ENCODE measurements at regions not wholly inside any gene's neighbourhood (a gene's known extent, or its start where the extent isn't known, plus 50 kb on each side); places are given as distances from the start of the nearest gene placed in this dataset.
A peak's percentile ranks its signal among the peaks of the same experiment; 100 is the strongest.

- peak overlapping the region; percentile 72 for H3K4me3 ChIP-seq (ENCODE audit: insufficient read depth, low read length)
- no peak for TF ChIP-seq CTCF (IDR thresholded peaks at IDR 0.05; ENCODE audit: extremely low read depth, low read depth, low read length)
Observed at GRCh38 chr2:199659207-199659606, 191.8 kb downstream of the FTCDNL1 start.

GRCh38 chr2:199646439-199646838, 188.7 kb upstream of the SATB2 start:
- Histone ChIP-seq H3K4me2 (ENCODE audit: insufficient read depth, low read length) (no peak overlapping the region), H3K4me3 (ENCODE audit: insufficient read depth, low read length) (no peak overlapping the region), H3K4me1 (ENCODE audit: insufficient read depth, low read length) (no peaks in the 10 kb centered on the region), H2AFZ (ENCODE audit: low read length) (no peak overlapping the region), H3K9me3 (ENCODE audit: low read depth, low read length) (no peaks in the 10 kb centered on the region), H3K79me2 (ENCODE audit: insufficient read depth, low read length) (no peaks in the 10 kb centered on the region), H3K27me3 (ENCODE audit: insufficient read depth, low read length) (no peaks in the 10 kb centered on the region), H4K20me1 (ENCODE audit: insufficient read depth, low read length) (no peaks in the 10 kb centered on the region), H3K36me3 (ENCODE audit: insufficient read depth, low read length) (no peaks in the 10 kb centered on the region), H3K27ac (ENCODE audit: low read depth, low read length) (no peak overlapping the region)
- DNase-seq (ENCODE audit: insufficient read length, low spot score, missing footprints): no peak
- no peak for TF ChIP-seq CTCF (IDR thresholded peaks at IDR 0.05; ENCODE audit: extremely low read depth, low read depth, low read length)

More at GRCh38 chr2:199659207-199659606, 191.8 kb downstream of the FTCDNL1 start:
- Histone ChIP-seq H3K27me3 (ENCODE audit: insufficient read depth, low read length) (no peaks in the 10 kb centered on the region), H4K20me1 (ENCODE audit: insufficient read depth, low read length) (no peaks in the 10 kb centered on the region), H3K4me2 (ENCODE audit: insufficient read depth, low read length) (peak overlapping the region; percentile 89), H2AFZ (ENCODE audit: low read length) (peak overlapping the region; percentile 96), H3K79me2 (ENCODE audit: insufficient read depth, low read length) (no peaks in the 10 kb centered on the region), H3K9me3 (ENCODE audit: low read depth, low read length) (no peaks in the 10 kb centered on the region), H3K27ac (ENCODE audit: low read depth, low read length) (no peak overlapping the region), H3K36me3 (ENCODE audit: insufficient read depth, low read length) (no peaks in the 10 kb centered on the region), H3K4me1 (ENCODE audit: insufficient read depth, low read length) (peaks cover 5% of the 10 kb centered on the region)
- DNase-seq (ENCODE audit: insufficient read length, low spot score, missing footprints): peak; percentile 91

- no peak for DNase-seq (ENCODE audit: insufficient read length, low spot score, missing footprints)
- no peak overlapping the region for H2AFZ ChIP-seq (ENCODE audit: low read length)
- no peaks in the 10 kb centered on the region for H3K36me3 ChIP-seq (ENCODE audit: insufficient read depth, low read length)
- H3K4me2 ChIP-seq (ENCODE audit: insufficient read depth, low read length): no peak overlapping the region
- H4K20me1 ChIP-seq (ENCODE audit: insufficient read depth, low read length): no peaks in the 10 kb centered on the region
- no peaks in the 10 kb centered on the region for H3K9me3 ChIP-seq (ENCODE audit: low read depth, low read length)
- no peak overlapping the region for H3K27ac ChIP-seq (ENCODE audit: low read depth, low read length)
- no peak for TF ChIP-seq CTCF (IDR thresholded peaks at IDR 0.05; ENCODE audit: extremely low read depth, low read depth, low read length)
- no peaks in the 10 kb centered on the region for H3K4me1 ChIP-seq (ENCODE audit: insufficient read depth, low read length)
- H3K4me3 ChIP-seq (ENCODE audit: insufficient read depth, low read length): no peak overlapping the region
- no peaks in the 10 kb centered on the region for H3K27me3 ChIP-seq (ENCODE audit: insufficient read depth, low read length)
- H3K79me2 ChIP-seq (ENCODE audit: insufficient read depth, low read length): no peaks in the 10 kb centered on the region
Observed at GRCh38 chr2:199631129-199631528, 173.4 kb upstream of the SATB2 start.

GRCh38 chr2:199629301-199629700, 171.6 kb upstream of the SATB2 start:
- Histone ChIP-seq H2AFZ (ENCODE audit: low read length) (no peak overlapping the region), H3K79me2 (ENCODE audit: insufficient read depth, low read length) (no peaks in the 10 kb centered on the region), H3K4me2 (ENCODE audit: insufficient read depth, low read length) (no peak overlapping the region), H3K9me3 (ENCODE audit: low read depth, low read length) (no peaks in the 10 kb centered on the region), H4K20me1 (ENCODE audit: insufficient read depth, low read length) (no peaks in the 10 kb centered on the region), H3K4me1 (ENCODE audit: insufficient read depth, low read length) (no peaks in the 10 kb centered on the region), H3K27ac (ENCODE audit: low read depth, low read length) (no peak overlapping the region), H3K4me3 (ENCODE audit: insufficient read depth, low read length) (no peak overlapping the region), H3K36me3 (ENCODE audit: insufficient read depth, low read length) (no peaks in the 10 kb centered on the region), H3K27me3 (ENCODE audit: insufficient read depth, low read length) (no peaks in the 10 kb centered on the region)
- no peak for DNase-seq (ENCODE audit: insufficient read length, low spot score, missing footprints)
- no peak for TF ChIP-seq CTCF (IDR thresholded peaks at IDR 0.05; ENCODE audit: extremely low read depth, low read depth, low read length)
